GM18951 (cell line): ENCODE measurements at regions not wholly inside any gene's neighbourhood (a gene's known extent, or its start where the extent isn't known, plus 50 kb on each side); places are given as distances from the start of the nearest gene placed in this dataset.

ENCODE experiments used
- POLR2A ChIP-seq: IDR thresholded peaks from 4 replicates; pipeline ENCODE4 v1.6.1; 2011; ENCODE audit warnings: mild to moderate bottlenecking; ENCODE audit not compliant: insufficient read length, insufficient read depth; ENCODE audit errors: extremely low read depth
- in situ Hi-C: fragments of 300-500 bp; cut with MboI; formaldehyde crosslinking; loops from one replicate; pipeline ENCODE4 v1.12.0; 2022; ENCODE audit warnings: low sequenced_read_pairs, mixed read lengths, inconsistent platforms; ENCODE audit not compliant: unreplicated experiment

- no peak for TF ChIP-seq POLR2A
- in situ Hi-C loops, result no loop called here
These were observed 66.7 kb upstream of the LINC01488 start for GRCh38 chr11:69414773-69415187.

GRCh38 chr11:69415411-69416142, 65.9 kb upstream of the LINC01488 start:
- TF ChIP-seq POLR2A, result no peak
- in situ Hi-C loops, result no loop called here

- TF ChIP-seq POLR2A, result no peak
- in situ Hi-C loops, result no loop called here
These were observed 65.3 kb upstream of the LINC01488 start for GRCh38 chr11:69416143-69416515.

GRCh38 chr11:69416762-69417698, 64.4 kb upstream of the LINC01488 start:
- TF ChIP-seq POLR2A, result no peak
- in situ Hi-C loops, result no loop called here

GRCh38 chr11:69417699-69418085, 63.8 kb upstream of the LINC01488 start:
- in situ Hi-C loops, result no loop called here
- no peak for TF ChIP-seq POLR2A

- no peak for TF ChIP-seq POLR2A
- in situ Hi-C loops, result no loop called here
These were observed 62.7 kb upstream of the LINC01488 start for GRCh38 chr11:69418576-69419296.

- in situ Hi-C loops, result no loop called here
- TF ChIP-seq POLR2A, result no peak
These were observed 61.6 kb upstream of the LINC01488 start for GRCh38 chr11:69419662-69420395.

GRCh38 chr11:69422645-69423044, 58.8 kb upstream of the LINC01488 start:
- TF ChIP-seq POLR2A, result no peak
- in situ Hi-C loops, result no loop called here

GRCh38 chr11:69423181-69423580, 58.3 kb upstream of the LINC01488 start:
- in situ Hi-C loops, result no loop called here
- no peak for TF ChIP-seq POLR2A

GRCh38 chr11:69423611-69424385, 57.7 kb upstream of the LINC01488 start:
- in situ Hi-C loops, result no loop called here
- TF ChIP-seq POLR2A, result no peak

GRCh38 chr11:69424748-69425147, 56.7 kb upstream of the LINC01488 start:
- in situ Hi-C loops, result no loop called here
- no peak for TF ChIP-seq POLR2A

GRCh38 chr11:69425444-69425843, 56.0 kb upstream of the LINC01488 start:
- no peak for TF ChIP-seq POLR2A
- in situ Hi-C loops, result no loop called here
